ENCODE measurements at regions not wholly inside any gene's neighbourhood (a gene's known extent, or its start where the extent isn't known, plus 50 kb on each side); places are given as distances from the start of the nearest gene placed in this dataset.
"Not testable (repeated sequence)": the region's sequence is repeated elsewhere in the genome, so short reads cannot be mapped to it uniquely, and the experiment has no call there.

DNA sequence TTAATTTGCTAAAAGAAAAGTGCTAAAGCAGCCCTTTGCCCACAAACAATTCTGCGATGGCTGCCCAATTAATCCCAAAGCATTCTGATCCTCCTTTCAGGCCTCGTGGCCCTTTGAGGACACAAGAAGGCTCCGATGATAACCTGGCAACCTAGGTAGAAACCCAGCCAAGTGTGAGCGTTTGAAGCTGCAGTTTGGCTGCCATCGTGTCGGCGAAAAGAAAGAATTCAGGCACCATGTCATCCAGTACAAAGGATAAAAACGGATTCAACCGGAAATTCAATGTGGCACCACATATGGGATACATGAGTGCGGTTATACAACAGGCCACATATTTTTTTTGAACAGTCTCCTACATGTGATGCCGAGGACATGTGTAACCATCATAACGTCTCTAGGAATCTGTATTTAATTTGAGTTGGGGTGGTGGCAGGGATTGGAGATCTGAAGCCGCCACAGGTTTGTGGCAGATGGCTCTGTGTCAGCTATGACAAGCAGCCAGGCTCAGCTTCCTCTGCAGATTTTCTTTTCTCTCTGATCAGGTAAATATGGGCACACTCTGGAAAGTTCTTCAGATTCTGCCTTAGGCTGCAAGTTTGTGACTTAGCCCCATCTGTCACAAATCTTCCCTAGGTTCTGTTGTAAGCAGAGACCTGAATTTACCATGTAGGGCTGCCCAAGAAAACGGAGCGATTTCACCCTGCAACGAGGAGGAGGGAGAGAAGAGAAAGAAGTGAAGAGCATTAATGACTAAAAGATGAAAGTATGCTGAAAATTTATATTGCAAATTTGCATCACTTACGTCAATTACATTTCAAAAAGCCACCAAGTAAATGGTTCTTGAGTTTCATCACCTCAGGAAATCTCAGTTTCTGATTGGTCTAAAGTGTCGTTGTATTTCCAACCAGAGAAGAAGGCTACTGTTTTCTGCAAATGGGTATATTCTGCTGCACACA lies 573.2 kb downstream of the ZEB2 start:
- DNase-seq, result no peak

DNA sequence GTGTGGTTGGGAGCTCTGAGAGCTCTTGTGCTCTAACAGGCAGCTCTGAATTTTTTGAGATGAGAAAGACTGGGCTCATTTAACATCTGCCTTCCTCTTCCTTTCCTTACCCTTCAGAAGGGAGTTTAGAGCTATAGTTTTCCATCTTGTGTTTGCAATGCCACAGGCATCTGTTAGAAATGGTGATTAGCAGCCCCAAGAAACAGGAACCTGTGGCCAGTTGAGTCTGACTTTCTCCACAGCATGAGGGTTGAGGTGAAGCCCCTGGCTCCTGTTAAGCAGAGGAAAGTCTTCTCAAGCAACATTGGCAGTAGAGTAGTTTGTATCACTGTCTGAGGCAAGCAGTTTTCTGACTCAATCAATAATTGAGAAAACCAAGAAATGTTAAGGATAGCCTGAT lies 577.4 kb downstream of the ZEB2 start:
- DNase-seq, result no peak

DNA sequence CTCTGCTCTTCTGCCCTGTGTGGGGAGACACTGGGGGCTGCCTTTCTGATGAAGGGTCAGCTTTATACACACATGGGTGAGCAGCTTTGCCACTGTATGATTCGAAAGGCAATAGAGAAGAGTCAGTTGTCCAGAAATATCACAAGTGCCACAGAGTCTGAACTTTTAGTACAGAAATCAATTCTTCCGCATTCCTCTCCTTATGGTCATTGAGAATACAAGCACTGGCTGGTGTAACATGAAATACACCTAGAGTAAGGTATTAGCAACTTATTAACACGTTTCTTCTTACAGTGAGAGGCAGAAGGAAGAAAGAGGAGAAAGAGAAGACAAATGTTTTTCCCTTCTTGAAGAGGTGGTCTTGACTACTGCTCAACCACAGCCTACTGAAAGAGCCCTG lies 579.2 kb downstream of the ZEB2 start:
- no peak for DNase-seq

DNA sequence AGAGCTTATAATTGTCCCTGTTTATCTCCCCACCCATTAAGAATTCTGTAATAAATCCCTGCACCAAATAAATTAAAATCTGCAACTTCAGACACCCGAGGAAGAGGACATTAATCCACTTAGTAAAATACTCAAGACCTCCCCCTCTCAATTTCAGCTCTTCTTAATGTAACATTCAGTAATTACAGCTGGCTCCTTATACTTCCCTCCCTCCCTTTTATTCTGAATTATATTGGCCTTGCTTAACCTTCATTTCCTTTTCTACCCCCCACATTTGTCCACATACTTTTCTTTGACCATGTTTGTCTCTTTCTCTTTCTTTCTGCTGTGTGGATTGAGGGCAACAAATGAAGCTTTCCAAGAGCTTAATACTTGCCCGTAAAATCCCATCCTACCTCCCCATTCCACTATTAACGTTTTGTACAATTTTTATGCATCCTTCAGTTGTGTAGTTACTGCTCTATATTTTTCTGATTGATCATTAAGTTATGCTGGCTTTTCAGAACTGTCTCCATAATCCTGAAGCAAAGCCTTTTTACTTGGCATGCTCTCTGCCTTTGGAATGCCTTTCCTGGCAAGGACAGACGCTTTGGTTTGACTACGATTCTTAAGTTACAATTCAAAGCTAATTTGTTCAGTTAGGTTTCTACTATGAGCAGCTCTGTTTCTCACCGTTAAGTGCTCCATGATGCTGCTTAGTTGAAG lies 580.1 kb downstream of the ZEB2 start:
- no peak for DNase-seq

GRCh38 chr2:143937723-143938350 lies 582.1 kb downstream of the ZEB2 start:
- DNase-seq, result no peak

- DNase-seq, result peak; percentile 20 to 25
These were observed 582.8 kb downstream of the ZEB2 start for GRCh38 chr2:143936848-143937722.

DNA sequence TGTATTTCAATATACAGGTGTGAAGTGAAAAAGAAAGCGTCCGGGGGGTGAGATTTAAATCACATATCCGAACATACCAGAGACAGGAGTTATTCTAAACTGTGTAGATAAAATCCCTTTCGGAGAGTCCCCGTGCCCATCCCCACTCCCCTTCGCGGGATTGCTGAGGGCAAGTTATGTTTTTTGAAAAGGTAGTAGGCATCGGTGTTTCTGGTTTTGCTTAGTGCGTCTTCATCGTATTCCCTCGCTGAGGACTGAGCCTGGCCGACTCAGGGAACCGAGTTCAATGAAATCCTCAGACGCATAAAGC lies 583.4 kb downstream of the ZEB2 start:
- DNase-seq, result no peak

DNA sequence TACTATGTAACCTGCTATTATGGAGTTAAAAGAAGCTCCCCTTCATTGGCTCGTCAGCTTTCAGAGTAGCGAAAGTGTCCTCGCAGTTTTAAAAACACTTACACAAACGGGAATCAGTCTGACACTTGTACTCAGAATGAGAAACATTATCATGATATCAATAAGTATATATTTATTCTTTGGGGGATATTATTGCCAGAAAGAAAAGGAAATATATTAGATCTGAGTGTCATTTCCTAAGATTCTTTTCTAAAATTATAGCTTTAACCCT lies 584.5 kb downstream of the ZEB2 start:
- DNase-seq, result no peak

DNA sequence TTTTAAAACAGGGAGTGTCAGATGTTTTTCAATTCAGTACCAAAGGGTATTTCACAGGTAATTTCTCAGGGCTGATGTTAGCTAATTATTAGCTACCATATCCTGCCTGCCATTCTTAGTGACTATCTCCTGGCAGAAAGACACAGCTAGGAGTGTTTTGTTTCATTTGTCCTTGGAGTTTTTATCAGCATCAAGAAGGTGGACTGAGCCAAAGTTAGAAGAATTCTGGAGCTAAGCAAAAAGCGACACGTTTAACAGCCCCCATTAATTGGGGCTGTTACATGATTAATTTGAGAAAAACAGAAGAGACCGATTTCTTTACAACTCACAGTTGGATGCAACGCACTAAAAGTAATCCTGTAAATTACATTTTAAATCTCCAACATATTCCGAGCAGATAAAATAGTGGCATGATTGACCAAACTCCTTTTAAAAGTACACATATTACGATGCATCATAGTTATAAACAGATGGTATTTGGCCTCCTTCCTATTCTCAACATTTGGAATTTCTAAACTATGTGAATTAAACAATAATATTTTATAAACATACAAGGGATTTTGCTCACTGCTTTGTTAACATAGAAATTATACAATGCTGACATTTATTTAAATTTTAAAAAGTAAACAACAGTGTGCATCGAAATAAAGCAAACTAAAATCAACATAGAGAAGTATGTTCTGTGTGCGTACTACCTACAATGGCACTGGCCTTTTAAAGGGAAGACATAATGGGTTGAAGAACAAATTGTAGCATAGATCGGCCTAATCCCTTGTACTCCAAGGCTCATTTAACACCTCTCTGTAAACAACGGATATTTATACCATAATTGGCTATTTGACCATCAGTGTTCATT lies 585.1 kb downstream of the ZEB2 start:
- no peak for DNase-seq

- no peak for DNase-seq
These were observed 585.9 kb downstream of the ZEB2 start for GRCh38 chr2:143933946-143934569.

DNA sequence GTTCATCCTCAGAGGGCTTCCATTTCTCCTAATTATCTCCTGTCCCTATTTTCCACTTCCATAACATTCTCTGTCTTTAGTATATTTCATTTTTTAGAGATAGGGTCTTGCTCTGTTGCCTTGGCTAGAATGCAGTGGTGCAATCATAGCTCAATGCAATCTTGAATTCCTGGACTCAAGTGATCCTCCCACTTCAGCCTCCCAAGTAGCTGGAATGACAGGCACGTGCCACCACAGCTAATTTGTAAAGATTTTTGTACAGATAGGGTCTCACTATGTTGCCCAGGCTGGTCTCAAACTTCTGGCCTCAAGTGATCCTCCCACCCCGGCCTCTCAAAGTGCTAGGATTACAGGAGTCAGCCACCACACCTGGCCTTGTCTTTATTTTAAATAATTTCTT lies 589.0 kb downstream of the ZEB2 start:
- DNase-seq, result no peak

DNA sequence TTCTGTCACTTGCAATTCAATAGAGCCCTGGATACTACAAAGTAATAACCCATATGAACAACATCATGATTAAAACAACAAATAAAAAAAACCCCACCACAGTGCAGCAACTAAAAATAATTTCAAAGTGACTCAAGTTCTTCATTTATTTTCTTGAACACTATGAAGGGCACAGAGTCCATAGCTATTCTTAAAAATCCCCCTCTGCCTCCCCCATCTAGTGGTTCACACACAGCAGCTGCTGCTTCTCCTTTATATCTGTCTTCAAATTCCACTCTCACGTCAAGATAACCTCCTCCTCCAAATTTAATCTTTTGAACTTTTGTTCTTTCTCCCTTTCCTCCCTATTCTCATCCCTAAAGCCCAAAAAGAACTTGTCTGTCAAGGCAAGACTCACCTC lies 591.3 kb downstream of the ZEB2 start:
- DNase-seq, result no peak

- no peak for DNase-seq
These were observed 591.7 kb downstream of the ZEB2 start for GRCh38 chr2:143928184-143928583.

DNA sequence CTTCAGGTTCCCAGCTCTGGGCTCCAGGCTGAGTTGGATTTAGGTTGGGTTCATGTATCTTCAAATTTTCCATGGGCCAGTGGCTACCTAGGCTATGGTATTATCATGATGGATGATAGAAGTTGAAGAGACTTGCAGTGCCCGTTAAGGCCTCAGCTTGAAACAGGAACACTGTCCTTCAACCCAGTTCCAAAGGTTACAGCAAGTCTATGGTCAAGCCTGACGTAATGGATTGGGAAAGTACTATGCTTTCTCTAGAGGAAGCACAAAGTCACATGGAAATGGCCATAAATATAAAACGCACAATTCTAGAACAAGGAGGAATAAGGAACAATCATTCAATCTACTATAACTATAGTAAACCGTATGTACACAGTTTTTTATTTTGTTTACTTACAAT lies 593.2 kb downstream of the ZEB2 start:
- DNase-seq, result no peak

DNA sequence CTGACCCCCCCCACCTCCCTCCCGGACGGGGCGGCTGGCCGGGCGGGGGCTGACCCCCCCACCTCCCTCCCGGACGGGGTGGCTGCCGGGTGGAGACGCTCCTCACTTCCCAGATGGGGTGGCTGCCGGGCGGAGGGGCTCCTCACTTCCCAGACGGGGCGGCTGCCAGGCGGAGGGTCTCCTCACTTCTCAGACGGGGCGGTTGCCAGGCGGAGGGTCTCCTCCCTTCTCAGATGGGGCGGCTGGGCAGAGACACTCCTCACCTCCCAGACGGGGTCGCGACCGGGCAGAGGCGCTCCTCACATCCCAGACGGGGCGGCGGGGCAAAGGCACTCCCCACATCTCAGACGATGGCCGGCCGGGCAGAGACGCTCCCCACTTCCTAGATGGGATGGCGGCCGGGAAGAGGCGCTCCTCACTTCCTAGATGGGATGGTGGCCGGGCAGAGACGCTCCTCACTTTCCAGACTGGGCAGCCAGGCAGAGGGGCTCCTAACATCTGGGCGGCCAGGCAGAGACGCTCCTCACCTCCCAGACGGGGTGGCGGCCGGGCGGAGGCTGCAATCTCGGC lies 597.6 kb downstream of the ZEB2 start:
- not testable (repeated sequence) for DNase-seq

GRCh38 chr2:143918465-143918989 lies 601.4 kb downstream of the ZEB2 start:
- DNase-seq, result no peak

GRCh38 chr2:143916781-143917180 lies 603.1 kb downstream of the ZEB2 start:
- no peak for DNase-seq

DNA sequence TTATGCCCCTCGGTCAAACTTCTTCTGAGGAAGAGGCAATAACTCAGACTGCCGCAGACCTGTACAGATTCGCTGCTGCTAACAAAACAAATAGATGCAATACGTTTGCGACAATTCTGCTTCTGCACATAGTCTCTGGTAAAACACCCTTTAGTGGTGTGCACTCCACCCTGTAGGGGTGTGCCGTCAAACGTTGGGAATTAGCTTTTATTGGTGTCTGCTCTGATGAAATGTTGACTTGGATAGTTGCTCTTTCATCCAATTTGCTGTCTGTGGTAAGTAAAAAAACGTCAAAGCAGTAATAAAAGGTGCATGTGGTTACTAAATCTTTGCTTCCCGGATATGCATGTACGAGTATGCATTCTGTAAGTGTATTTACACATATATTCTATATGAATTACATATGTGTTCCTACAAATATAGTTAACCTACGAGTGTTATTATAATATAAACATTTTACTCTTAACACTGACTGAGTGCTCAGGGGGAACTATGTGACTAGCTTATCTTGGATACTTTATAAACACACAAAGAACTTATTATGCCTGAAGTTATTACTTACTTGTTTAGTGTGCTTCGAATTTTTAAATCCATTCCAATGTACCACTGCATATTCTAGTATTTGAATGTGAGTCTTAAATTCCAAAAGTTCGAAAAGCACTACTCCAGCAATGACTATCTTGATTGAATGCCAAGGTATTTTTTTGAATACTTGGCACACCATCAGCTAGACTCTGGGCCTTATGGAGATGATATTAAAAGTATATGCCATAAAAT lies 610.2 kb downstream of the ZEB2 start:
- DNase-seq, result no peak

DNA sequence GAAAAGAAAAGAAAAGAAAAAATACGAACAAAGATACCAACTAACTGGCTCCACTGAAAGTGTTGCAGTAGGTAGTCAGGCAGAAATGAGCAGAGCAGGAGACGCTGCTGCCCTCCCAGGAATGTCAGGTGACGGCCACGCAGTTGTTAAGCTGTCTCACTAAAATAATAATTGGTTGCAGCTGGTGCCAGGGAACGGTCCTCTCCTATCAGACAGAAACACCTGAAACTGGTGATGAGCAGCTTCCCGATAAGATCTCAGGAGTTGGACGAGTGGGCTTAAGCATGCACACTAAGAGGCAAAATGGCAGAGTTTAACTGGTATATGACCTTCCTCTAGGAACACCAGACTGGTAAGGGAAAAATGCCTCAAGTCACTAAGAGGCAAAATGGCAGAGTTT lies 611.1 kb downstream of the ZEB2 start:
- no peak for DNase-seq

DNA sequence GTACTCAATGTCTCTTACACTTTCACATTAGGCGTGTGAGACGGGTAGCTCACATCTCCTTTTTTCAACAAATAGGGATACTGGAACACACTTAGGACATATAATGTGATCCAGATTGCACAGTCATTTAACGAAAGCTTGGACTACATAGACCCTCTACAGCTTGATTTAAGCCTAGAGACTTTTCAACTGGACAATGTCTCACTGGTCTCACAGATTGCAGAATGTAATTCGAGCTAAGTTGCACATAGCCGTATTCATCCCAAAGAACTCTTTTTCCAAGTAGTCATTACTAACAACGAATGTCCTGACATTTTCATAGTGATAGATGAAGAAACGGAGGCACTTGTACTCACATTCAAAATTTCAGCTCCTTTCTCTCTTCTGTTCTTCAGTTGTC lies 612.1 kb downstream of the ZEB2 start:
- no peak for DNase-seq
